NCI-H2107 (cell line): ENCODE measurements at regions not wholly inside any gene's neighbourhood (a gene's known extent, or its start where the extent isn't known, plus 50 kb on each side); places are given as distances from the start of the nearest gene placed in this dataset.

Experiments
- DNase-seq: peaks from one replicate; lab custom pipeline; 2025; lab: John Stamatoyannopoulos, UW

DNA sequence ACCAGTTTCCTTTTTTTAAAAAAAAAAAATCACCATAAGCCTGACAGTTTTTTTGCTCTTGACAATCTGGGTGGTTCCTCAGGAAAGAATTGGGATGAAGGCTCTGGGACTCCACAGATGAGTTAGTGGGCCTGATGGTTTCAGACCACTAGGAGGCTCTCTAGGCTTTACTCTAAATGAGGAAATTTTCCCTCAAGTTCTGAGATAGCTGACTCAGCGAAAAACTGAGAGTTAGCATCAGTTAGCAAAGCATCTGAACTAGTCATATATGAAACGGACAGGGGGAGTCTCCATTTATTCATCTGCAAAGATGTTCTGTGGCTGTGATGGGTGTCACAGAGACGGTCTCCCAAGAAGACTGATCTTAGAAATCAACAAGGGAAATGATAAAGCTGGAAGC, 314.3 kb upstream of the OR4E1 start:
- DNase-seq, result no peak

DNA sequence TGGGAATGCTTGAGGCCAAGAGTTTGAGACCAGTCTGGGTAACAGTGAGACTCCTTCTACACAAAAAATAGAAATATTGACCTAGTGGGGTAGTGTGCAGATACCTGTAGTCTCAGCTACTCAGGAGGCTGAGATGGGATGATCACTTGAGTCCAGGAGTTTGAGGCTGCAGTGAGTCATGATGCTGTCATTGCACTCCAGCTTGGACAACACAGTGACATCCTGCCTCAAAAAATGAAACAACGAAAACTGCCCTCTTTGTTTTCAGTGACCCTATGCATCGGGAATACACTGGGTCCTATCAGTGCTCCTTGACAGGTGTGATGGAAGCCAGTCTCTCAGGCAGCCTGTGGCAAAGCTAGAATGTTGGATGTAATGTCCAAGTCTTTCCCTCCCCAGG, 311.5 kb upstream of the OR4E1 start:
- DNase-seq, result no peak

DNA sequence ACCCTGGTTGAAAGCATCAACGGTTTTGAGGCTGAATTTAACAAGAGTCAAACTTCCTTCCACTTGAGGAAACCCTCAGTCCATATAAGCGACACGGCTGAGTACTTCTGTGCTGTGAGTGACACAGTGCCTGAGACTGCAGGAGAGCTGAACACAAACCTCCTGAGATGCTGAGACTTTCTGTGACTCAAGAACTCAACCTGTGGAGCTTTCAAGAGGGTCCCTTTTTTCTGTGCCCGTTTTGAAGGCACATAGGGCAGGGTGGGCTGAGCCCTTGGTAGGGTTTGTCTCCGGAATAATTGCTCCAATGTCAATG, 305.3 kb upstream of the OR4E1 start:
- DNase-seq, result no peak

GRCh38 chr14:21978184-21978998, 304.8 kb upstream of the OR4E1 start:
- no peak for DNase-seq

DNA sequence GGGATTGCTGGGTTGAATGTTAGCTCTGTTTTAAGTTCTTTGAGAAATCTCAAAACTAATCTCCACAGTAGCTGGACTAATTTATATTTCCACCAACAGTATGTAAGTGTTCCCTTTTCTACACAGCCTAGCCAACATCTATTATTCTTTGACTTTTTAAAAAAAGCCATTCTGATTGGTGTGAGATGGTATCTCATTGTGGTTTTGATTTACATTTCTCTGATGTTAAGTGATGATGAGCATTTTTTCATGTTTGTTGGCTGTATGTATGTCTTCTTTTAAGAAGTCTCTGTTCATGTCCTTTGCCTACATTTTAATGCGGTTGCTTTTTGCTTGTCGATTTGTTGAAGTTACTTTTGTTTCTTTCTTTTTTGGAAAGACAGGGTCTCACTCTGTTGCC, 301.1 kb upstream of the OR4E1 start:
- no peak for DNase-seq

DNA sequence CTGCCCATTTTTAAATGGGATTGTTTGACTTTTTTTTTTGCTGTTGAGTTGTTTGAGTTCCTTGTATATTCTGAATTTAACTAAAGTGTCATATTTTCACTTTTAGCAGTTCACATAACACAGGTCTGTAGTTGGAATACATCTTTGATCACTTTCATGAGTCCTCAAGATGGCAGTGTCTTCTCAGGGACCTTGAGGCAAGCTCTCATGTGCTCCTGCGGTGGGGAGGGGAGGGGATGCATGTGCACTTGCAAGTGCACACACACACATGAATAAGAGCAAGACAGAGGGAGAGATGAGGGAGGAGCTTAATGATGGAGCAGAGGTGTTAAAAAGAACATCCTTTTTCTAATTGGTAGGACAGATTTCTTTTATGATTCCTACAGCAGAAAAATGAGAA, 291.4 kb upstream of the OR4E1 start:
- no peak for DNase-seq

GRCh38 chr14:21964180-21964579, 290.6 kb upstream of the OR4E1 start:
- DNase-seq, result no peak

DNA sequence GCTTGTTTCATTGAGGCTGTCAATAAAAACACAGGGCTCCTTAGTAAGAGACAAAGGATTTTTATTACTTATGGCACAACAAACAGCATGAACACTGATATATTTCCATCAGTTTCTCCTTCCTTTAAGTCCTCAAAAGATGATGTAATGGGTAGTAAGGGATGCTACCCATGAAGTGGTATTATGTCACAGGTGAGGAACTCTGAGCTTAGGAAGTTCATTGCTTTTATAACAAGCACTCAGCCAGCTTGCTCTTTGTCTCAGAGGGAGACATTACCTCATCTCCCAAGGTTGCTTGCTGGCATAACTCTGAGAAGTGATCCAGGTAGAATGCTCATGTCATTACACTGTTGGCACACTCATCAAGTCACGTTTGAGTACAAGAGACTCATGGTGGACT, 287.0 kb upstream of the OR4E1 start:
- no peak for DNase-seq

GRCh38 chr14:21941885-21942284, 268.3 kb upstream of the OR4E1 start:
- no peak for DNase-seq

GRCh38 chr14:21940887-21941856, 267.6 kb upstream of the OR4E1 start:
- DNase-seq, result no peak

GRCh38 chr14:21939836-21940235, 266.2 kb upstream of the OR4E1 start:
- no peak for DNase-seq

DNA sequence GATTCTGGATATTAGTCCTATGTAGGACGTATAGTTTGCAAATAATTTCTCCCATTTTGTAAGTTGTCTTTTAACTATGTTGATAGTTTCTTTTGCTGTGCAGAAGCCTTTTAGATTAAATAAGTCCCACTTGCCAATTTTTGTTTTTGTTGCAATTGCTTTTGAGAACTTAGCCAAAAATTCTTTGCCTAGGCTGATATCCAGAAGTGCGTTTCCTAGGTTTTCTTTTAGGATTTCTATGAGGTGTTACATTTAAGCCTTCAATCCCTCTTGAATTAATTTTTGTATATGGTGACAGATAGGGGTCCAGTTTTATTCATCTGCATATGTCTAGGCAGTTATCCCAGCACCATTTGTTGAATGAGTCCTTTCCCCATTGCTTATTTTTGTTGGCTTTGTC, 264.4 kb upstream of the OR4E1 start:
- no peak for DNase-seq

DNA sequence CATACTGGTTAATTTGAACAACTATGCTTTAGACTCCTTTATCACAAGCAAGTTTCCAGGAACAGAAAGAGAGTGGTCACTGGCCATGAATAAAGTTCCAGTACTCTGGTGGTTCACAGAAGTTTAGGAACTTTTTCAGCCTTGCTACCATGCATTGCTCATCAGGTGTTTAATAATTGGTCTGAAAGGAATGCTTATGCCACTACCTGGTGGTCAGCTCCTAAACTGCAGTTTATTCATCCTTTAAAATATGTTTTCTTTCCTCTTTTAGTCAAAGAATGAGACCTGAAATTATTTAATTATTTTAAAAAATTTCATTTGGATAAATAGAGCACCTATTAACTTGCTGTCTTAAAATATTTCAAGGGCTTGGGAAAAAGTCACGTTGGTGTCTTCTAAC, 260.1 kb upstream of the OR4E1 start:
- DNase-seq, result no peak

- DNase-seq, result no peak
Measured at GRCh38 chr14:21924479-21924878, 250.9 kb upstream of the OR4E1 start.

DNA sequence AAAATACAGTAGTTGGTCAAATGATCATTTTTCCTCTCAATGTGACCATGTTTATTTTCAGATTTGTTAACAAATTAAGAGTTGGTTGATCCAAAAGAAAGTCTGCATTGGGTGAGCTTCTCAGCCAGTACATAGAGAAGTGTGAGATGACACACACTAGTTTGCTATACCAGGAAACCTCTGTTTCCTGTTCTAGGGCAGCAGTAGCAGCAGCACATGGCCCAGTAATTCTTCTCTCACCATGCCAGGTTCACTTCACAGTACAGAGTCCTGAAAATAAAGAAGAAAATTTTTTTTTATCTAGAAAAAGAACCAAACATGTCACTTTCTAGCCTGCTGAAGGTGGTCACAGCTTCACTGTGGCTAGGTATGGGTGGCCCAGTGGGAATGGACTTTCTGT, 250.2 kb upstream of the OR4E1 start:
- DNase-seq, result no peak

DNA sequence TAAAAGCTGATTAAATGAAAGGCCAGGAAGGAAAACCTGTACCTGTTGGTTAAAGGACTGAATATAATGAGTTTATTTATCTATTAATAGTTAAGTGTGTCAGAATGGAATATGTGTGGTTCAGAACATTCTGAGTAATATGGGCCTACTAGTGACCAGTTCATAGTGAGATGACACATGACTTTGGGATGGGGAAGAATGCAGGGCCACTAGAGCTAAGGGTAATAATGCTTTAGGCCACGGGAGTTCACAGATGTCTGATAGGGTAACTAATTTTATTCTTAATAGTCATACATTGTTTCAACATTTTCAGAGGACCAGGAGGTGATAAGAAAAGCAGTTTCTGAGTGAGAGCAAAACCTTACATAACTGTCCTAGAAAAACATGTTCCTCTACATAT, 247.8 kb upstream of the OR4E1 start:
- DNase-seq, result no peak

DNA sequence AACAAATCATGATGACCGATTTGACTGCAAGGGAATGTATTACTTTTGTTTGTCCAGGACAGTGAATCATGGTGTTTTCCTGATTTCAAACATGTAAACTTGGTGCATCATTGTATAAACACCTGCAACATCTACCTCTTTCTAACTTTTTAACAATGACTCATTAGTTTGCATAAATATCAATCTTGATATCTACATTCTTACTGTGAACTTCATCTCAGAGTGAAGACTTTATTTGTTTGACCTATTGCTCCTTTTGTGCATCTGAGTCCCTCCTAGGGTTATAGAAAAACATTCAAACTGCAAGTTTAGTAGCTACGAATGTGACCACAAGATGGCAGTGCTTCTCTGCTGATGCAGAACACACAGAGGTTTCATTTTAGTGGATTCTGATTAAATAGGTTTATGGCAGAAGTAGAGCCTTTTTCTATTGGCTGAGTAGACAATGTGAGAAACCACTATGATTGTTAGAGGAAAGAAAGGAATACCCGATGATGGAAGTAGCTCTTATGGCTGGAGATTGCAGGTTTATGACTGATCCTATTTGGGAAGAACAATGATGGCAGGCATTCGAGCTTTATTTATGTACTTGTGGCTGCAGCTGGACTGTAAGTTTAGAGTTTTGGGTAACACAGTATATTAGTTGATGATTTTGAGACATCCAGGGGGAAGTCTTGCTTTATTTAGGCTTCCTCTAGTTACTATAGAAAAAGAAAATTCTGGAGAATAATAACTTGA, 244.2 kb upstream of the OR4E1 start:
- DNase-seq, result peak; percentile 14

DNA sequence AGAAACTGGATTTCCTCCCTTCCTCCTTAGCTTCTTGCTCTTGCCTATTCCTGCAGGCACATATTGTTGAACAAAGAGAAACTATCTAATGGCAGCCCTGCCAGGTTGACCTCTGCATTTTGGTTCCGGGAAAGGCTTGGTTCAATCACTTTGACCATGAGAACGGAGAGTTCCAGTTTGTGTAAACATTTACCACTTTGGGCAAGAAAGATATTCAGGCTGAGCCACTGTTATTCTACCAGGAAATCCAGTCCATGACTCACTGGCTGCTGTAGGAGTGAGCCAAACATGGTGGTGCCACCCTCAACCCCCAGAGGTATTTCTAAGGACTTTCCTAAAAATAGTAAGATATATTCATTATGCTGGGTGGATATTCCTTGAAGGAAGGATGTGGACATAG, 242.2 kb upstream of the OR4E1 start:
- no peak for DNase-seq

GRCh38 chr14:21913759-21914158, 240.1 kb upstream of the OR4E1 start:
- peak; percentile 8 for DNase-seq

DNA sequence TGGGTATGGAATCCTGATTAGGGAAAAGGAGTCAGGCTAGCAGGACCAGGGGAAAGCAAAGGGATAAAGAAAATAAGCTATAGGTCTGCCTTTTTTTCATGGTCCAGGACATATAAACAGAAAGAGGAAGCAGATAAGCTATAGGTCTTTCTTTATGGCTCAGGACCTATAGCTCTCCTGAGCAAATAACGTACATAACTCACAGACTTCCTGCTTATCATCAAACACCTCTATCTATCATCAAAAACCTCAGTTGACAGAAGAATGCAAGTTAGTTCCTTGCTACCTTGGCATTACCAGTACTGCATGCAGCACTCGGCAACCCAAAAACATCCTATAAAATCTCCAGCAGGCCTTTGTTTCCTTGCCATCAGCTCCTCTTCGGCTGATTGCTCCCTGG, 238.7 kb upstream of the OR4E1 start:
- no peak for DNase-seq

DNA sequence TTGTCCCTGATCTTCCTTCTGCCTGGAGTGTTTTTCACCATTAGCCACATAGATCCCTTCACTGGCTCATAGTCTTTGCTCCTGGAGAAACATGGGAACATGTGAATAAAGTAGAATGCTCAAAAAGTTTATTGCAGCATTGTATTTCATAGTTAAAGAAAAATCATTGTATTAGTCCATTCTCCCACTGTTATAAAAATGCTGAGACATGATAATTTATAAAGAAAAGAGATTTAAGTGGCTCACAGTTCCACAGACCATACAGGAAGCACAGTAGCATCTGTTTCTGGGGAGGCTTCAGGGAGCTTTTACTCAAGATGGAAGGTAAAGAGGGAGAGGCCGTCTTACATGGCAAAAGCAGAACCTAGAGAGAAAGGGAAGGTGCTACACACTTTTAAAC, 238.3 kb upstream of the OR4E1 start:
- DNase-seq, result no peak

GRCh38 chr14:21910260-21910659, 236.6 kb upstream of the OR4E1 start:
- no peak for DNase-seq
